CD4-positive, alpha-beta T cell treated with Interleukin-15 for 1 hour (primary cell): ENCODE measurements at regions not wholly inside any gene's neighbourhood (a gene's known extent, or its start where the extent isn't known, plus 50 kb on each side); places are given as distances from the start of the nearest gene placed in this dataset.

Source experiments
- DNase-seq: peaks from one replicate; pipeline ENCODE4 v3.0.0-alpha.2; 2020

- peak; percentile 60 for DNase-seq
These were observed 68.9 kb upstream of the CAB39 start for GRCh38 chr2:230643576-230644291.

- DNase-seq: no peak
These were observed 68.2 kb upstream of the CAB39 start for GRCh38 chr2:230644356-230644935.

GRCh38 chr2:230648356-230648755 lies 64.3 kb upstream of the CAB39 start:
- DNase-seq: no peak

- no peak for DNase-seq
These were observed 62.0 kb upstream of the CAB39 start for GRCh38 chr2:230650585-230651137.

- no peak for DNase-seq
These were observed 58.6 kb upstream of the CAB39 start for GRCh38 chr2:230654057-230654456.

GRCh38 chr2:230657462-230657861 lies 55.2 kb upstream of the CAB39 start:
- no peak for DNase-seq

- no peak for DNase-seq
These were observed 54.7 kb upstream of the CAB39 start for GRCh38 chr2:230657906-230658305.

- no peak for DNase-seq
These were observed 54.1 kb upstream of the CAB39 start for GRCh38 chr2:230658577-230658876.

- DNase-seq: no peak
These were observed 53.6 kb upstream of the CAB39 start for GRCh38 chr2:230658877-230659652.

- peak; percentile 61 for DNase-seq
These were observed 52.2 kb upstream of the CAB39 start for GRCh38 chr2:230660294-230661060.

- no peak for DNase-seq
These were observed 51.3 kb upstream of the CAB39 start for GRCh38 chr2:230661072-230661957.
